Endothelial cell of umbilical vein (primary cell): ENCODE measurements at regions not wholly inside any gene's neighbourhood (a gene's known extent, or its start where the extent isn't known, plus 50 kb on each side); places are given as distances from the start of the nearest gene placed in this dataset.

Experiments used
- BruUV-seq: library from RNA; stranded (reverse); fragments of 400-500 nt; replicated peaks from 2 replicates; lab custom pipeline; 2021; lab: Mats Ljungman, UMichigan
- CTCF ChIA-PET: fragments of 300-600, 350-600 bp; sonication (Branson Sonifier 250); formaldehyde crosslinking; loops from one replicate; lab custom pipeline; 2021; ENCODE audit warnings: antibody characterized with exemption, inconsistent platforms; lab: Charles Lee
- POLR2A ChIA-PET: fragments of 300-600, 350-600 bp; sonication (Branson Sonifier 250); formaldehyde crosslinking; loops from one replicate; lab custom pipeline; 2021; ENCODE audit warnings: antibody characterized with exemption, inconsistent platforms; lab: Charles Lee
- DNase-seq: peaks from one replicate; pipeline ENCODE4 v3.0.0-alpha.2; 2011; ENCODE audit warnings: low read depth, low spot score
- FAIRE-seq: peaks from 2 replicates; lab custom pipeline; 2011; peaks lifted over from hg19 to GRCh38; lab: Jason Lieb, UNC
- H2AFZ ChIP-seq: 2 replicates; pipeline ENCODE4 v1.6.0; 2012; ENCODE audit warnings: low read depth, low read length, control low read depth, inconsistent platforms
- H3K27ac ChIP-seq: 2 replicates; pipeline ENCODE4 v1.5.1; 2011; ENCODE audit warnings: low read depth, mild to moderate bottlenecking, control low read depth, low read length, moderate library complexity; ENCODE audit not compliant: insufficient read depth
- H3K27me3 ChIP-seq, 2 experiments: 2 replicates each; pipeline versions ENCODE4 v1.6.0 to v1.6.1; 2011; ENCODE audit warnings: low read length in 2 of 2, mixed read lengths in 1 of 2; ENCODE audit not compliant: control insufficient read depth in 2 of 2, insufficient read depth in 2 of 2
- H3K36me3 ChIP-seq, 2 experiments: 2 replicates in 1 of 2; 3 replicates in 1 of 2; pipeline ENCODE4 v1.5.1; 2011; ENCODE audit warnings: low read length in 2 of 2, mild to moderate bottlenecking in 1 of 2, moderate library complexity in 1 of 2; ENCODE audit not compliant: control insufficient read depth in 2 of 2, insufficient read depth in 2 of 2; ENCODE audit errors: extremely low read depth in 1 of 2
- H3K4me1 ChIP-seq: 3 replicates; pipeline ENCODE4 v1.5.1; 2011; ENCODE audit warnings: mild to moderate bottlenecking, low read length; ENCODE audit not compliant: control insufficient read depth, insufficient read depth; ENCODE audit errors: extremely low read depth
- H3K4me2 ChIP-seq: 2 replicates; pipeline ENCODE4 v1.6.1; 2011; ENCODE audit warnings: low read length, control low read depth, mixed read lengths; ENCODE audit not compliant: insufficient read depth
- H3K4me3 ChIP-seq, 3 experiments: fragments of 200-600 bp in 1 of 3; sonication (generic), shearing (Covaris generic) in 1 of 3; replicated peaks in 1 of 3; 2 replicates each; pipeline ENCODE4 v1.5.1; 2011 to 2016; ENCODE audit warnings: control low read depth in 3 of 3, low read length in 3 of 3, mild to moderate bottlenecking in 2 of 3, inconsistent platforms in 1 of 3, low read depth in 1 of 3, moderate library complexity in 1 of 3; ENCODE audit not compliant: insufficient read depth in 1 of 3
- H3K79me2 ChIP-seq: 2 replicates; pipeline ENCODE4 v1.6.0; 2012; ENCODE audit warnings: low read length, inconsistent platforms; ENCODE audit not compliant: control insufficient read depth, insufficient read depth
- H3K9ac ChIP-seq: replicated peaks from 2 replicates; pipeline ENCODE3; 2011; ENCODE audit warnings: low read length, control low read depth; ENCODE audit not compliant: insufficient read depth; ENCODE audit errors: extremely low read depth
- H3K9me1 ChIP-seq: replicated peaks from 3 replicates; pipeline ENCODE4 v1.6.0; 2011; ENCODE audit warnings: mild to moderate bottlenecking, low read length; ENCODE audit not compliant: control insufficient read depth, insufficient read depth; ENCODE audit errors: extremely low read depth
- H3K9me3 ChIP-seq: replicated peaks from 2 replicates; pipeline ENCODE4 v1.5.1; 2012; ENCODE audit warnings: low read length, inconsistent platforms; ENCODE audit not compliant: control insufficient read depth, insufficient read depth
- H4K20me1 ChIP-seq: replicated peaks from 2 replicates; pipeline ENCODE3; 2011; ENCODE audit warnings: mild to moderate bottlenecking, low read length; ENCODE audit not compliant: control insufficient read depth, insufficient read depth; ENCODE audit errors: extremely low read depth
- CTCF ChIP-seq, 2 donors: IDR thresholded peaks; 1 replicate in 1 of 2; 2 replicates in 1 of 2; pipeline ENCODE4 v1.5.1; 2011; ENCODE audit warnings: low read length in 2 of 2, mild to moderate bottlenecking in 2 of 2, moderate library complexity in 2 of 2, control low read depth in 1 of 2, inconsistent platforms in 1 of 2, low read depth in 1 of 2; ENCODE audit not compliant: insufficient read depth in 1 of 2; ENCODE audit errors: extremely low read depth in 1 of 2
- EZH2 ChIP-seq: IDR thresholded peaks from 2 replicates; pipeline ENCODE4 v1.6.1; 2012; ENCODE audit warnings: borderline replicate concordance, low read depth, mild to moderate bottlenecking, moderate library complexity, low read length, inconsistent platforms; ENCODE audit not compliant: severe bottlenecking
- FOS ChIP-seq: IDR thresholded peaks from 2 replicates; pipeline ENCODE4 v1.6.1; 2011; ENCODE audit warnings: mild to moderate bottlenecking, low read length, moderate library complexity, borderline replicate concordance; ENCODE audit not compliant: insufficient read depth
- GATA2 ChIP-seq: IDR thresholded peaks from 2 replicates; pipeline ENCODE4 v1.7.0; 2011; ENCODE audit warnings: low read depth, mild to moderate bottlenecking, moderate library complexity, mixed read lengths, low read length; ENCODE audit not compliant: insufficient read length, insufficient read depth
- JUN ChIP-seq: IDR thresholded peaks from 2 replicates; pipeline ENCODE4 v1.6.1; 2011; ENCODE audit warnings: borderline replicate concordance, low read depth; ENCODE audit not compliant: insufficient read length, insufficient read depth
- MAX ChIP-seq: IDR thresholded peaks from 2 replicates; pipeline ENCODE4 v1.6.1; 2011; ENCODE audit not compliant: insufficient read depth, insufficient read length
- MYC ChIP-seq: IDR thresholded peaks from one replicate; pipeline ENCODE4 v1.6.1; 2011; ENCODE audit warnings: mild to moderate bottlenecking, low read depth, low read length
- POLR2A ChIP-seq: IDR thresholded peaks from 2 replicates; pipeline ENCODE4 v1.6.1; 2012; ENCODE audit warnings: low read depth, mild to moderate bottlenecking, control low read depth, low read length
- POLR2AphosphoS5 ChIP-seq: IDR thresholded peaks from 2 replicates; pipeline ENCODE4 v1.6.1; 2012; ENCODE audit warnings: low read depth, mild to moderate bottlenecking, control low read depth, low read length, moderate library complexity; ENCODE audit not compliant: insufficient read depth
- dilution Hi-C: fragments of 300-500 bp; cut with MboI; formaldehyde crosslinking; loops from one replicate; pipeline ENCODE4 v1.15.0; 2019; ENCODE audit warnings: low sequenced_read_pairs; ENCODE audit not compliant: extremely low pct_ligation_motif_present
- intact Hi-C: fragments of 100-400 bp; cut with micrococcal nuclease; formaldehyde crosslinking; loops from one replicate; pipeline ENCODE4 v1.10.0; 2022

- Histone ChIP-seq H3K4me2 (no peak overlapping the region), H3K79me2 (no peaks in the 10 kb centered on the region), H3K4me3 (no peak overlapping the region), H3K27me3 (no peaks in the 10 kb centered on the region), H3K9me1 (no peaks in the 10 kb centered on the region), H3K9ac (no peak overlapping the region), H4K20me1 (no peaks in the 10 kb centered on the region), H3K9me3 (no peaks in the 10 kb centered on the region), H2AFZ (no peak overlapping the region), H3K27ac (no peak overlapping the region), H3K4me1 (no peaks in the 10 kb centered on the region), H3K36me3 (no peaks in the 10 kb centered on the region)
- intact Hi-C loops (no loop called here), dilution Hi-C loops (no loop called here)
- DNase-seq (no peak), FAIRE-seq (no peak)
- POLR2A ChIA-PET, result no interaction called here
- CTCF ChIA-PET, result no interaction called here
- BruUV-seq, result no TSS peak
- no peak for TF ChIP-seq POLR2A
- no peak for TF ChIP-seq JUN
- TF ChIP-seq POLR2AphosphoS5, result no peak
- no peak for TF ChIP-seq MYC
- no peak for TF ChIP-seq GATA2
- no peak for TF ChIP-seq FOS
- no peak for TF ChIP-seq CTCF (IDR thresholded peaks at IDR 0.05; ENCODE audit: extremely low read depth in 1 of 2, insufficient read depth in 1 of 2, low read depth in 1 of 2, low read length in 2 of 2)
- TF ChIP-seq EZH2, result no peak
- TF ChIP-seq MAX, result no peak
Measured at GRCh38 chr3:76044601-76045600, 259.6 kb upstream of the ZNF717 start.
